ENCODE measurements at regions not wholly inside any gene's neighbourhood (a gene's known extent, or its start where the extent isn't known, plus 50 kb on each side); places are given as distances from the start of the nearest gene placed in this dataset.

GRCh38 chr9:20111173-20111843, 322.5 kb upstream of the SLC24A2 start:
- no peak for DNase-seq

- DNase-seq, result peak in 2 of 3 donors; percentile 4 to 20
Observed at GRCh38 chr9:20095430-20096092, 306.7 kb upstream of the SLC24A2 start.

- DNase-seq, result no peak
Observed at GRCh38 chr9:20092561-20092960, 303.7 kb upstream of the SLC24A2 start.

GRCh38 chr9:20087481-20087880, 298.6 kb upstream of the SLC24A2 start:
- no peak for DNase-seq

GRCh38 chr9:20085842-20086241, 297.0 kb upstream of the SLC24A2 start:
- DNase-seq, result no peak

GRCh38 chr9:20084125-20084524, 295.3 kb upstream of the SLC24A2 start:
- no peak for DNase-seq

GRCh38 chr9:20083390-20083789, 294.6 kb upstream of the SLC24A2 start:
- DNase-seq, result no peak

GRCh38 chr9:20082831-20083230, 294.0 kb upstream of the SLC24A2 start:
- DNase-seq, result no peak

GRCh38 chr9:20082406-20082805, 293.6 kb upstream of the SLC24A2 start:
- no peak for DNase-seq

GRCh38 chr9:20078246-20078645, 289.4 kb upstream of the SLC24A2 start:
- no peak for DNase-seq

GRCh38 chr9:20074291-20074690, 285.5 kb upstream of the SLC24A2 start:
- no peak for DNase-seq

- no peak for DNase-seq
Observed at GRCh38 chr9:20070336-20070735, 281.5 kb upstream of the SLC24A2 start.

- DNase-seq, result no peak
Observed at GRCh38 chr9:20065796-20066700, 277.2 kb upstream of the SLC24A2 start.

GRCh38 chr9:20065046-20065445, 276.2 kb upstream of the SLC24A2 start:
- DNase-seq, result no peak

- DNase-seq, result no peak
Observed at GRCh38 chr9:20054734-20055133, 265.9 kb upstream of the SLC24A2 start.

GRCh38 chr9:20048985-20049384, 260.1 kb upstream of the SLC24A2 start:
- DNase-seq, result no peak

- DNase-seq, result no peak
Observed at GRCh38 chr9:20048437-20048836, 259.6 kb upstream of the SLC24A2 start.

GRCh38 chr9:20044686-20045085, 255.8 kb upstream of the SLC24A2 start:
- no peak for DNase-seq

GRCh38 chr9:20043461-20043860, 254.6 kb upstream of the SLC24A2 start:
- DNase-seq, result no peak

GRCh38 chr9:20043035-20043434, 254.2 kb upstream of the SLC24A2 start:
- no peak for DNase-seq

GRCh38 chr9:20042128-20042711, 253.4 kb upstream of the SLC24A2 start:
- no peak for DNase-seq

GRCh38 chr9:20041697-20042081, 252.9 kb upstream of the SLC24A2 start:
- DNase-seq, result no peak

GRCh38 chr9:20040991-20041696, 252.3 kb upstream of the SLC24A2 start:
- no peak for DNase-seq

All from suppressor macrophage treated with lipopolysaccharide for 1 hour (primary cell).